HCT116 (cell line): ENCODE measurements at regions not wholly inside any gene's neighbourhood (a gene's known extent, or its start where the extent isn't known, plus 50 kb on each side); places are given as distances from the start of the nearest gene placed in this dataset.

Experiments
- ATAC-seq: fragments of 200-7000 bp; cut with Tn5 transposase; 2 replicates; pipeline ENCODE4 v1.9.1; 2020; ENCODE audit warnings: mild to moderate bottlenecking, moderate library complexity
- BruUV-seq: library from RNA; stranded (reverse); fragments of 400-500 nt; replicated peaks from 2 replicates; lab custom pipeline; 2021; lab: Mats Ljungman, UMichigan
- CTCF ChIA-PET: fragments of 300-600 bp; sonication (Branson Sonifier 250); formaldehyde crosslinking; loops from one replicate; lab custom pipeline; 2021; ENCODE audit warnings: antibody characterized with exemption; lab: Charles Lee
- POLR2A ChIA-PET: fragments of 300-600, 350-600 bp; sonication (Branson Sonifier 250); formaldehyde crosslinking; loops from one replicate; lab custom pipeline; 2021; ENCODE audit warnings: antibody characterized with exemption; lab: Charles Lee
- RAD21 ChIA-PET, 2 experiments: fragments of 300-600 bp; sonication (Branson Sonifier 250); formaldehyde crosslinking; loops; one replicate each; lab custom pipeline; 2023; ENCODE audit warnings: low total read pairs in 2 of 2; ENCODE audit not compliant: uncharacterized antibody in 2 of 2, unreplicated experiment in 2 of 2, low non-redundant PET in 1 of 2; lab: Charles Lee
- DNase-seq: peaks from one replicate; pipeline ENCODE4 v3.0.0-alpha.2; 2010; ENCODE audit warnings: low read depth, low spot score
- H2AFZ ChIP-seq: fragments of 200-600 bp; shearing (Covaris generic), sonication (generic); 2 replicates; pipeline ENCODE4 v1.6.1; 2017; ENCODE audit warnings: low read depth, mixed run types, mixed read lengths, antibody characterized with exemption, low read length; ENCODE audit not compliant: poor library complexity, severe bottlenecking
- H3K27ac ChIP-seq: 2 replicates; pipeline ENCODE4 v1.5.1; 2012; ENCODE audit warnings: low read depth, low read length
- H3K27me3 ChIP-seq: fragments of 200-600 bp; sonication (generic); 2 replicates; pipeline ENCODE4 v1.6.1; 2016; ENCODE audit warnings: mixed run types, low read length, mixed read lengths; ENCODE audit not compliant: insufficient read depth
- H3K36me3 ChIP-seq, 2 experiments: fragments of 200-500 bp in 1 of 2; fragments of 200-600 bp in 1 of 2; sonication (Bioruptor generic) in 1 of 2; sonication (generic) in 1 of 2; 2 replicates each; pipeline versions ENCODE4 v1.5.1 to v1.6.1; 2014 to 2016; ENCODE audit warnings: low read length in 2 of 2, inconsistent platforms in 1 of 2, mixed read lengths in 1 of 2, mixed run types in 1 of 2; ENCODE audit not compliant: insufficient read depth in 2 of 2, control insufficient read depth in 1 of 2
- H3K4me1 ChIP-seq, 2 experiments: fragments of 200-600 bp in 1 of 2; sonication (generic) in 1 of 2; 2 replicates each; pipeline versions ENCODE4 v1.5.1 to v1.6.1; 2012 to 2017; ENCODE audit warnings: low read length in 2 of 2, inconsistent platforms in 1 of 2, mild to moderate bottlenecking in 1 of 2, mixed read lengths in 1 of 2, mixed run types in 1 of 2, moderate library complexity in 1 of 2; ENCODE audit not compliant: insufficient read depth in 2 of 2, control insufficient read depth in 1 of 2
- H3K4me2 ChIP-seq: fragments of 200-600 bp; sonication (generic); 2 replicates; pipeline ENCODE4 v1.6.1; 2017; ENCODE audit warnings: mixed run types, low read length, mixed read lengths
- H3K4me3 ChIP-seq, 2 experiments: fragments of 200-600 bp in 1 of 2; sonication (generic) in 1 of 2; replicated peaks in 1 of 2; 2 replicates each; pipeline ENCODE4 v1.5.1; 2011 to 2016; ENCODE audit warnings: low read length in 2 of 2, control low read depth in 1 of 2, low read depth in 1 of 2, mild to moderate bottlenecking in 1 of 2, mixed read lengths in 1 of 2, mixed run types in 1 of 2
- H3K79me2 ChIP-seq: fragments of 200-600 bp; sonication (generic); 2 replicates; pipeline ENCODE4 v1.6.1; 2017; ENCODE audit warnings: mild to moderate bottlenecking, mixed run types, low read length, moderate library complexity, mixed read lengths; ENCODE audit not compliant: insufficient read depth
- H3K9ac ChIP-seq: fragments of 200-600 bp; sonication (generic); 2 replicates; pipeline ENCODE4 v1.6.1; 2016; ENCODE audit warnings: low read length, mixed read lengths
- H3K9me2 ChIP-seq: fragments of 200-600 bp; sonication (generic), shearing (Covaris generic); 2 replicates; pipeline ENCODE4 v1.6.1; 2017; ENCODE audit warnings: mixed run types, mild to moderate bottlenecking, moderate library complexity; ENCODE audit not compliant: insufficient read depth
- H3K9me3 ChIP-seq, 2 experiments: fragments of 200-500 bp in 1 of 2; fragments of 200-600 bp in 1 of 2; sonication (Bioruptor generic) in 1 of 2; sonication (generic) in 1 of 2; 2 replicates each; pipeline ENCODE4 v1.6.1; 2014 to 2017; ENCODE audit warnings: low read length in 2 of 2, mixed read lengths in 2 of 2, inconsistent platforms in 1 of 2, low read depth in 1 of 2, mild to moderate bottlenecking in 1 of 2, mixed run types in 1 of 2, moderate library complexity in 1 of 2; ENCODE audit not compliant: control insufficient read depth in 1 of 2, insufficient read depth in 1 of 2
- H4K20me1 ChIP-seq: fragments of 200-600 bp; sonication (generic), shearing (Covaris generic); 2 replicates; pipeline ENCODE4 v1.6.1; 2017; ENCODE audit warnings: mixed run types, mild to moderate bottlenecking, moderate library complexity; ENCODE audit not compliant: insufficient read depth
- ELF1 ChIP-seq: IDR thresholded peaks from 2 replicates; pipeline ENCODE4 v1.6.1; 2012; ENCODE audit warnings: low read depth, borderline replicate concordance
- EZH2 ChIP-seq: fragments of 200-600 bp; sonication (generic); IDR thresholded peaks from 2 replicates; pipeline ENCODE4 v1.6.1; 2017; ENCODE audit warnings: antibody characterized with exemption, mixed run types
- EZH2phosphoT487 ChIP-seq: fragments of 200-600 bp; IDR thresholded peaks from 2 replicates; pipeline ENCODE4 v1.6.1; 2018; ENCODE audit warnings: antibody characterized with exemption, borderline replicate concordance
- FOSL1 ChIP-seq: IDR thresholded peaks from 2 replicates; pipeline ENCODE4 v1.6.1; 2012; ENCODE audit warnings: low read depth
- POLR2AphosphoS5 ChIP-seq: IDR thresholded peaks from 2 replicates; pipeline ENCODE4 v1.6.1; 2011; ENCODE audit warnings: mild to moderate bottlenecking, low read depth, low read length, moderate library complexity
- RAD21 ChIP-seq: IDR thresholded peaks from 2 replicates; pipeline ENCODE4 v1.6.1; 2012; ENCODE audit warnings: low read depth, mild to moderate bottlenecking
- SP1 ChIP-seq: IDR thresholded peaks from 2 replicates; pipeline ENCODE4 v1.6.1; 2012; ENCODE audit warnings: low read depth
- YY1 ChIP-seq: IDR thresholded peaks from 2 replicates; pipeline ENCODE4 v1.6.1; 2011; ENCODE audit warnings: low read length, low read depth, moderate library complexity, mild to moderate bottlenecking; ENCODE audit not compliant: insufficient replicate concordance; ENCODE audit errors: extremely low read depth
- ZFX ChIP-seq: fragments of 450-650 bp; IDR thresholded peaks from 2 replicates; pipeline ENCODE4 v1.6.1; 2017
- intact Hi-C: fragments of 100-400 bp; cut with micrococcal nuclease; formaldehyde crosslinking; loops from 2 replicates; pipeline ENCODE4 v1.10.0; 2022
- TF ChIP-seq, protein P1 (sequence below): IDR thresholded peaks from 2 replicates; pipeline ENCODE4 v1.6.1; 2012; ENCODE audit warnings: low read depth
- TF ChIP-seq, protein P2 (sequence below): IDR thresholded peaks from 2 replicates; pipeline ENCODE4 v1.6.1; 2012
- TF ChIP-seq, protein P3 (sequence below): IDR thresholded peaks from 2 replicates; pipeline ENCODE4 v1.6.1; 2011; ENCODE audit warnings: mild to moderate bottlenecking, low read length, moderate library complexity; ENCODE audit not compliant: insufficient replicate concordance; ENCODE audit errors: extremely low read depth

DNA sequence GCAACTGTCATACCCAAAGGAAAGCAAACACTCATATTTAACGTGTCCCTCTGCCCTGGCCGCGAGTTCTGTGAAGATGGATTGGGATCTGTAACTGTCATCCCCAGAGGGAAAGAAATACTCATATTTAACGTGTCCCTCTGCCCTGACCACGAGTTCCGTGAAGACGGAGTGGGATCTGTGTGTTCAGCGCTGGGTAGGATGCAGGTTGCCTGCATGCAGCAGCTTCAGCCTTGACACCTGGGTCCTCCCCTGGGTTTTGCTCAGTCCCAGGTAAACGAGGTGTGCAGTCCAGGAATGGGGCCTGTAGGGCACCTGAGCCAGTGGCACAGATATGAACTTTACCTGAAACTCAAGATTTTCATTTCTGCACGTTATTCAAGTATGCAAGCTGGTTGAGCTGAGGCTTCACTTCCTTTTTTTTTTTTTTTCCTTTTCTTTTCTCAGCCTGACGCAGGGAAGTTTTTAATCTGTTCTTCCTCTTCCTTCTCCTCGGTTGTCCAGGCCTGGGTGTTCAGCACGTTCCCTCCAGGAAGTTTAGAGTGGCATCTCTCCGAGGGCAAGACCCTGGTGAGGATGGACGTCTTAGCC is 159.0 kb upstream of the SHH start:
- intact Hi-C loops = no loop called here
- no peaks in the 10 kb centered on the region for H4K20me1 ChIP-seq
- ATAC-seq (no peak), DNase-seq (no peak)
- no peaks in the 10 kb centered on the region for H3K9me3 ChIP-seq
- no peaks in the 10 kb centered on the region for H3K36me3 ChIP-seq
- BruUV-seq = no TSS peak
- no peak overlapping the region for H3K27ac ChIP-seq
- H3K4me1 ChIP-seq = no peaks in the 10 kb centered on the region; a peak in 1 of 4 replicates
- H3K9ac ChIP-seq = no peak overlapping the region
- TF ChIP-seq EZH2 = no peak
- no peak for TF ChIP-seq ZFX
- TF ChIP-seq YY1 = no peak
- H3K4me3 ChIP-seq = no peak overlapping the region
- H3K4me2 ChIP-seq = no peak overlapping the region
- H3K27me3 ChIP-seq = no peaks in the 10 kb centered on the region
- ChIA-PET RAD21 (interaction anchor here in 1 of 2 experiments (0.8 kb wide), 1 partner anchor 10 kb away, joined by 3 read pairs; no protein-coding TSS in a partner anchor), CTCF (no interaction called here), POLR2A (interaction anchor here (0.9 kb wide), 1 partner anchor 9 kb away, joined by 3 read pairs; no protein-coding TSS in a partner anchor)
- H3K9me2 ChIP-seq = no peaks in the 10 kb centered on the region
- H2AFZ ChIP-seq = no peak overlapping the region
- H3K79me2 ChIP-seq = no peaks in the 10 kb centered on the region

DNA sequence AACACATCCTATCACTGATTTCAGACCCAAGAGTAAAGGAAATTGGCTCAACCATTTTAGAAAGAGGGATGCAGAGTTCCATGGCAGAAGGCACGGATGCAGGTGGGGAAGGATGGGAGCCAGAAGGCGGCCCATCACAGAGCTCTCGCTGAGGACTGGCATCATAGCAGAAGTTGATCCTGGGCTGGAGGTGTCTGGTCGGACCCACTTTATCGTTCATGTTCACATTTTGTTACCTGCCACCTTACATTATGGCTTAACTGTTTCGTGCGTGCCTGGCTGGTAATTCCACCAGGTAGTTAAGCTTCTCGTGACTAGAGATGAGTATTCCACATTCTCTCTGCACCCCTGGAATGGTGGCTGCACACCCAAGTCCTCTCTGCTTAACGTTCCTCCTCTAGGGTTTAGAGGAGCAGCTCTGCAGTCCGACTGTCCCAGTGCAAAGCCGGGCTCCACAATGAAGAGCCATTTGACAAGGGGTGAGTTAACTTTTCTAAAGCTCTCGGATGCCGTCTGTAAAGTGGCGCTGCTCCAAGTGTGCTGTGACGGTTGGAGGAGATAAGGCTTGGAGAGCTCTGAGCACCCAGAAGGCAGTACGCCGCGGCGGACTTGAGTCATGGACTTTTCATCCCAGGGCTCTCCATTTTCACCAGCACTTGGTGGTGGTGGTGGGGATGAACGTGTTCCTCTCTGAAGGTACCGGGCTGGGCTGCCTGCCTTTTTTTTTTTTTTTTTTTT is 157.1 kb upstream of the SHH start:
- ATAC-seq (no peak), DNase-seq (no peak)
- intact Hi-C loops = loop anchor here (10.0 kb wide), 2 partner anchors 675 to 855 kb away; partner anchors contain the start of gene RNF32
- H3K79me2 ChIP-seq = no peaks in the 10 kb centered on the region
- H3K4me3 ChIP-seq = no peak overlapping the region
- H2AFZ ChIP-seq = no peak overlapping the region
- no peaks in the 10 kb centered on the region for H3K27me3 ChIP-seq
- no TSS peak for BruUV-seq
- H3K27ac ChIP-seq = no peak overlapping the region
- no peaks in the 10 kb centered on the region for H3K36me3 ChIP-seq
- H3K9me2 ChIP-seq = no peaks in the 10 kb centered on the region
- ChIA-PET RAD21 (no interaction called here), POLR2A (interaction anchor here (1.0 kb wide), 1 partner anchor 8 kb away, joined by 3 read pairs; no protein-coding TSS in a partner anchor), CTCF (no interaction called here)
- no peak overlapping the region for H3K9ac ChIP-seq
- H3K9me3 ChIP-seq = no peaks in the 10 kb centered on the region
- H4K20me1 ChIP-seq = no peaks in the 10 kb centered on the region
- H3K4me2 ChIP-seq = no peak overlapping the region
- H3K4me1 ChIP-seq = peaks cover 16 to 18% of the 10 kb centered on the region in 2 experiments
- no peak for TF ChIP-seq FOSL1
- TF ChIP-seq, protein P1, sequence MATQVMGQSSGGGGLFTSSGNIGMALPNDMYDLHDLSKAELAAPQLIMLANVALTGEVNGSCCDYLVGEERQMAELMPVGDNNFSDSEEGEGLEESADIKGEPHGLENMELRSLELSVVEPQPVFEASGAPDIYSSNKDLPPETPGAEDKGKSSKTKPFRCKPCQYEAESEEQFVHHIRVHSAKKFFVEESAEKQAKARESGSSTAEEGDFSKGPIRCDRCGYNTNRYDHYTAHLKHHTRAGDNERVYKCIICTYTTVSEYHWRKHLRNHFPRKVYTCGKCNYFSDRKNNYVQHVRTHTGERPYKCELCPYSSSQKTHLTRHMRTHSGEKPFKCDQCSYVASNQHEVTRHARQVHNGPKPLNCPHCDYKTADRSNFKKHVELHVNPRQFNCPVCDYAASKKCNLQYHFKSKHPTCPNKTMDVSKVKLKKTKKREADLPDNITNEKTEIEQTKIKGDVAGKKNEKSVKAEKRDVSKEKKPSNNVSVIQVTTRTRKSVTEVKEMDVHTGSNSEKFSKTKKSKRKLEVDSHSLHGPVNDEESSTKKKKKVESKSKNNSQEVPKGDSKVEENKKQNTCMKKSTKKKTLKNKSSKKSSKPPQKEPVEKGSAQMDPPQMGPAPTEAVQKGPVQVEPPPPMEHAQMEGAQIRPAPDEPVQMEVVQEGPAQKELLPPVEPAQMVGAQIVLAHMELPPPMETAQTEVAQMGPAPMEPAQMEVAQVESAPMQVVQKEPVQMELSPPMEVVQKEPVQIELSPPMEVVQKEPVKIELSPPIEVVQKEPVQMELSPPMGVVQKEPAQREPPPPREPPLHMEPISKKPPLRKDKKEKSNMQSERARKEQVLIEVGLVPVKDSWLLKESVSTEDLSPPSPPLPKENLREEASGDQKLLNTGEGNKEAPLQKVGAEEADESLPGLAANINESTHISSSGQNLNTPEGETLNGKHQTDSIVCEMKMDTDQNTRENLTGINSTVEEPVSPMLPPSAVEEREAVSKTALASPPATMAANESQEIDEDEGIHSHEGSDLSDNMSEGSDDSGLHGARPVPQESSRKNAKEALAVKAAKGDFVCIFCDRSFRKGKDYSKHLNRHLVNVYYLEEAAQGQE = no peak
- TF ChIP-seq ELF1 = no peak
- TF ChIP-seq, protein P2, sequence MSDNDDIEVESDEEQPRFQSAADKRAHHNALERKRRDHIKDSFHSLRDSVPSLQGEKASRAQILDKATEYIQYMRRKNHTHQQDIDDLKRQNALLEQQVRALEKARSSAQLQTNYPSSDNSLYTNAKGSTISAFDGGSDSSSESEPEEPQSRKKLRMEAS = no peak
- TF ChIP-seq POLR2AphosphoS5 = no peak
- TF ChIP-seq RAD21 = no peak
- TF ChIP-seq EZH2 = no peak
- TF ChIP-seq SP1 = no peak
- no peak for TF ChIP-seq EZH2phosphoT487
- TF ChIP-seq ZFX = no peak
- TF ChIP-seq, protein P3, sequence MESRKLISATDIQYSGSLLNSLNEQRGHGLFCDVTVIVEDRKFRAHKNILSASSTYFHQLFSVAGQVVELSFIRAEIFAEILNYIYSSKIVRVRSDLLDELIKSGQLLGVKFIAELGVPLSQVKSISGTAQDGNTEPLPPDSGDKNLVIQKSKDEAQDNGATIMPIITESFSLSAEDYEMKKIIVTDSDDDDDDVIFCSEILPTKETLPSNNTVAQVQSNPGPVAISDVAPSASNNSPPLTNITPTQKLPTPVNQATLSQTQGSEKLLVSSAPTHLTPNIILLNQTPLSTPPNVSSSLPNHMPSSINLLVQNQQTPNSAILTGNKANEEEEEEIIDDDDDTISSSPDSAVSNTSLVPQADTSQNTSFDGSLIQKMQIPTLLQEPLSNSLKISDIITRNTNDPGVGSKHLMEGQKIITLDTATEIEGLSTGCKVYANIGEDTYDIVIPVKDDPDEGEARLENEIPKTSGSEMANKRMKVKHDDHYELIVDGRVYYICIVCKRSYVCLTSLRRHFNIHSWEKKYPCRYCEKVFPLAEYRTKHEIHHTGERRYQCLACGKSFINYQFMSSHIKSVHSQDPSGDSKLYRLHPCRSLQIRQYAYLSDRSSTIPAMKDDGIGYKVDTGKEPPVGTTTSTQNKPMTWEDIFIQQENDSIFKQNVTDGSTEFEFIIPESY = no peak
